NT2/D1 (cell line): ENCODE measurements at regions not wholly inside any gene's neighbourhood (a gene's known extent, or its start where the extent isn't known, plus 50 kb on each side); places are given as distances from the start of the nearest gene placed in this dataset.

Experiments
- SUZ12 ChIP-seq: IDR thresholded peaks from 2 replicates; pipeline ENCODE4 v1.6.1; 2011; ENCODE audit not compliant: insufficient read length, insufficient read depth; ENCODE audit errors: extremely low read depth
- YY1 ChIP-seq: IDR thresholded peaks from 2 replicates; pipeline ENCODE4 v1.6.1; 2011; ENCODE audit not compliant: insufficient read length, insufficient read depth
- ZNF274 ChIP-seq: IDR thresholded peaks from 2 replicates; pipeline ENCODE4 v1.6.1; 2011; ENCODE audit warnings: mild to moderate bottlenecking, low read depth, low read length

GRCh38 chr5:106768392-106768791 lies 902.3 kb downstream of the EFNA5 start:
- no peak for TF ChIP-seq ZNF274
- no peak for TF ChIP-seq YY1
- TF ChIP-seq SUZ12, result no peak
